T47D (cell line): ENCODE measurements at regions not wholly inside any gene's neighbourhood (a gene's known extent, or its start where the extent isn't known, plus 50 kb on each side); places are given as distances from the start of the nearest gene placed in this dataset.
"Not testable (repeated sequence)": the region's sequence is repeated elsewhere in the genome, so short reads cannot be mapped to it uniquely, and the experiment has no call there.

Source experiments
- DNase-seq, 2 experiments: peaks; one replicate each; pipeline versions ENCODE4 v3.0.0 to v3.0.0-alpha.2; 2011 to 2012; ENCODE audit warnings: low read depth in 1 of 2, low spot score in 1 of 2
- JUND ChIP-seq: IDR thresholded peaks from 2 replicates; pipeline ENCODE4 v1.6.1; 2012; ENCODE audit warnings: low read depth
- in situ Hi-C: cut with HindIII; loops from 2 replicates; pipeline ENCODE4 v1.10.0; 2016; ENCODE audit warnings: low sequenced_read_pairs, low pct_unique_long_range_greater_than_20kb

GRCh38 chr20:4441191-4441590, 192.1 kb upstream of the ADRA1D start:
- TF ChIP-seq JUND: no peak
- DNase-seq: no peak
- in situ Hi-C loops: no loop called here

GRCh38 chr20:4439461-4439860, 190.4 kb upstream of the ADRA1D start:
- no peak for TF ChIP-seq JUND
- no peak for DNase-seq
- in situ Hi-C loops: no loop called here

- no peak for DNase-seq
- no peak for TF ChIP-seq JUND
- in situ Hi-C loops: no loop called here
Measured at GRCh38 chr20:4437131-4437530, 188.0 kb upstream of the ADRA1D start.

GRCh38 chr20:4435671-4436455, 186.8 kb upstream of the ADRA1D start:
- no peak for TF ChIP-seq JUND
- in situ Hi-C loops: no loop called here
- DNase-seq: no peak

- in situ Hi-C loops: no loop called here
- no peak for DNase-seq
- TF ChIP-seq JUND: no peak
Measured at GRCh38 chr20:4435225-4435624, 186.1 kb upstream of the ADRA1D start.

GRCh38 chr20:4434681-4435080, 185.6 kb upstream of the ADRA1D start:
- no peak for TF ChIP-seq JUND
- no peak for DNase-seq

GRCh38 chr20:4431446-4431845, 182.4 kb upstream of the ADRA1D start:
- in situ Hi-C loops: no loop called here
- TF ChIP-seq JUND: no peak
- DNase-seq: no peak

More at GRCh38 chr20:4434681-4435080, 185.6 kb upstream of the ADRA1D start:
- in situ Hi-C loops: no loop called here

- DNase-seq, in situ Hi-C loops: not testable (repeated sequence)
Measured at GRCh38 chr20:4430826-4431225, 181.7 kb upstream of the ADRA1D start.

- in situ Hi-C loops: no loop called here
- no peak for DNase-seq
Measured at GRCh38 chr20:4427940-4428586, 179.0 kb upstream of the ADRA1D start.

GRCh38 chr20:4418141-4418540, 169.1 kb upstream of the ADRA1D start:
- in situ Hi-C loops: no loop called here
- DNase-seq: no peak
- TF ChIP-seq JUND: no peak

More at GRCh38 chr20:4427940-4428586, 179.0 kb upstream of the ADRA1D start:
- no peak for TF ChIP-seq JUND

GRCh38 chr20:4415281-4415680, 166.2 kb upstream of the ADRA1D start:
- TF ChIP-seq JUND: no peak
- no peak for DNase-seq

GRCh38 chr20:4413314-4414049, 164.4 kb upstream of the ADRA1D start:
- no peak for DNase-seq
- no peak for TF ChIP-seq JUND
- in situ Hi-C loops: no loop called here

More at GRCh38 chr20:4415281-4415680, 166.2 kb upstream of the ADRA1D start:
- in situ Hi-C loops: no loop called here

GRCh38 chr20:4412216-4412615, 163.1 kb upstream of the ADRA1D start:
- peak in 1 of 2 experiments; percentile 10 for DNase-seq
- no peak for TF ChIP-seq JUND
- in situ Hi-C loops: no loop called here
